Breast epithelium (tissue), 4 donors: ENCODE measurements at regions not wholly inside any gene's neighbourhood (a gene's known extent, or its start where the extent isn't known, plus 50 kb on each side); places are given as distances from the start of the nearest gene placed in this dataset.
"Not testable (repeated sequence)": the region's sequence is repeated elsewhere in the genome, so short reads cannot be mapped to it uniquely, and the experiment has no call there.

Source experiments
- DNase-seq, 2 donors: peaks; one replicate each; pipeline ENCODE4 v3.0.0-alpha.2; 2019; ENCODE audit warnings: low spot score in 2 of 2
- H3K27ac ChIP-seq, 2 donors: fragments of 200-600 bp; sonication (generic) in 1 of 2; one replicate each; pipeline ENCODE4 v1.5.1; 2016 to 2019; ENCODE audit warnings: mild to moderate bottlenecking in 1 of 2
- H3K27me3 ChIP-seq, 2 donors: fragments of 200-600 bp; sonication (generic) in 1 of 2; one replicate each; pipeline versions ENCODE4 v1.5.1 to v1.6.0; 2017 to 2019; ENCODE audit warnings: control low read depth in 1 of 2, mild to moderate bottlenecking in 1 of 2
- H3K36me3 ChIP-seq: fragments of 200-600 bp; one replicate; pipeline ENCODE4 v1.5.1; 2019
- H3K4me1 ChIP-seq, 2 donors: fragments of 200-600 bp; sonication (generic); one replicate each; pipeline ENCODE4 v1.5.1; 2016 to 2019; ENCODE audit warnings: control low read depth in 1 of 2
- H3K4me3 ChIP-seq, 3 donors: fragments of 200-600 bp; sonication (generic); 1 replicate in 2 of 3; 2 replicates in 1 of 3; pipeline ENCODE4 v1.5.1; 2016 to 2019; ENCODE audit warnings: mild to moderate bottlenecking in 3 of 3, moderate library complexity in 2 of 3
- H3K9me3 ChIP-seq, 2 donors: fragments of 200-600 bp; sonication (generic) in 1 of 2; one replicate each; pipeline ENCODE4 v1.5.1; 2016 to 2019; ENCODE audit warnings: control low read depth in 1 of 2
- POLR2A ChIP-seq: fragments of 450-650 bp; IDR thresholded peaks from one replicate; pipeline ENCODE4 v1.6.1; 2016; ENCODE audit warnings: antibody characterized with exemption, mild to moderate bottlenecking, moderate library complexity
- POLR2AphosphoS5 ChIP-seq, 3 donors: sonication (generic); formaldehyde crosslinking; IDR thresholded peaks; one replicate each; pipeline ENCODE4 v1.6.1; 2017; ENCODE audit warnings: antibody characterized with exemption in 3 of 3
- intact Hi-C: fragments of 100-400 bp; cut with DNase I; formaldehyde crosslinking; loops from one replicate; pipeline ENCODE4 v1.15.1; 2023; ENCODE audit warnings: low total_unique reads
- TF ChIP-seq, protein P1 (sequence below), 3 donors: fragments of 450-650 bp; IDR thresholded peaks; one replicate each; pipeline ENCODE4 v1.5.1; 2016 to 2017; ENCODE audit warnings: antibody characterized with exemption in 3 of 3, mild to moderate bottlenecking in 3 of 3, moderate library complexity in 3 of 3

- Histone ChIP-seq H3K36me3 (no peaks in the 10 kb centered on the region), H3K9me3 (no peaks in the 10 kb centered on the region), H3K27me3 (no peaks in the 10 kb centered on the region), H3K4me1 (no peaks in the 10 kb centered on the region), H3K4me3 (no peak overlapping the region), H3K27ac (no peak overlapping the region)
- intact Hi-C loops: no loop called here
- DNase-seq: no peak
- TF ChIP-seq POLR2AphosphoS5 (IDR thresholded peaks at IDR 0.05): no peak
- TF ChIP-seq, protein P1, sequence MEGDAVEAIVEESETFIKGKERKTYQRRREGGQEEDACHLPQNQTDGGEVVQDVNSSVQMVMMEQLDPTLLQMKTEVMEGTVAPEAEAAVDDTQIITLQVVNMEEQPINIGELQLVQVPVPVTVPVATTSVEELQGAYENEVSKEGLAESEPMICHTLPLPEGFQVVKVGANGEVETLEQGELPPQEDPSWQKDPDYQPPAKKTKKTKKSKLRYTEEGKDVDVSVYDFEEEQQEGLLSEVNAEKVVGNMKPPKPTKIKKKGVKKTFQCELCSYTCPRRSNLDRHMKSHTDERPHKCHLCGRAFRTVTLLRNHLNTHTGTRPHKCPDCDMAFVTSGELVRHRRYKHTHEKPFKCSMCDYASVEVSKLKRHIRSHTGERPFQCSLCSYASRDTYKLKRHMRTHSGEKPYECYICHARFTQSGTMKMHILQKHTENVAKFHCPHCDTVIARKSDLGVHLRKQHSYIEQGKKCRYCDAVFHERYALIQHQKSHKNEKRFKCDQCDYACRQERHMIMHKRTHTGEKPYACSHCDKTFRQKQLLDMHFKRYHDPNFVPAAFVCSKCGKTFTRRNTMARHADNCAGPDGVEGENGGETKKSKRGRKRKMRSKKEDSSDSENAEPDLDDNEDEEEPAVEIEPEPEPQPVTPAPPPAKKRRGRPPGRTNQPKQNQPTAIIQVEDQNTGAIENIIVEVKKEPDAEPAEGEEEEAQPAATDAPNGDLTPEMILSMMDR (IDR thresholded peaks at IDR 0.05): no peak
These were observed 587.5 kb upstream of the LCORL start for GRCh38 chr4:18608908-18609533.

- H3K27me3 ChIP-seq, intact Hi-C loops, H3K9me3 ChIP-seq, H3K27ac ChIP-seq, H3K4me1 ChIP-seq, H3K36me3 ChIP-seq, H3K4me3 ChIP-seq, DNase-seq: not testable (repeated sequence)
These were observed 581.1 kb upstream of the LCORL start for GRCh38 chr4:18602610-18603009.

DNA sequence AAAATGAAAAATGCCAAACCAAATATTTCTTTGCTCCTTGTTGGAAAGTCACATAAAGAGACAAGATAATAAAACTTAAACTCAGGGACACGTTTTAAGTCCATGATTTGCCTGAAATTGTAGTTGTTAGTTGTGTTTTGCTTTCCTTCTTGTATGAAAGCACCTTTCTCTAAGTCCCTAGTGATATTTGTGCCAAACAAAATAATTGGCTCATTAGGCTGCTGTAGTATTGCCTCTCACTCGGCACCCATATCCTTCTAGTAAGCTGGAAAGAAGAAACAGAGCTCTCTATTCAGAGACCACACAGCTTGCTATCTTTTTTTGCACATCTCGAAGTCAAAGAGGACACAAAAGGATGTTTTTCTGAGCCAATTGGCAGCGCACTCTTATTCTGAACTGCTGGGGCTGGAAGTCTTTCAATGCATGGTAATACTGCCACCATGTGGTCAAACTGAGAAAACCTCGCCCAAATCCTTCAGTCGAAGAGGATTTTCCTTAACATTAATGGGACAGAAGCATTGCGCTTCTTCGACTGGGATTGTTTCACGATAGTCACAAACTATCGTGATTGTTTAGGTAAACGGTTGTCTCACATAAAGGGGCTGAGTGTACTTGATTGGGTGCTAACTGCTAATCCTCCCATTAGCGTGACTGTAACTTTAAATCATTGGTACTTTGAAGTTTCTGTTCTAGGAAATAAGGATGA, 571.9 kb upstream of the LCORL start:
- TF ChIP-seq, protein P1 (IDR thresholded peaks at IDR 0.05): peak; percentile 40 to 83 (median 64)
- TF ChIP-seq POLR2AphosphoS5 (IDR thresholded peaks at IDR 0.05): no peak
- intact Hi-C loops: no loop called here
- no peaks in the 10 kb centered on the region for H3K36me3 ChIP-seq

GRCh38 chr4:18582841-18583240, 561.3 kb upstream of the LCORL start:
- Histone ChIP-seq H3K4me3 (no peak overlapping the region), H3K36me3 (no peaks in the 10 kb centered on the region), H3K4me1 (no peaks in the 10 kb centered on the region), H3K27me3 (no peaks in the 10 kb centered on the region), H3K9me3 (no peaks in the 10 kb centered on the region), H3K27ac (no peak overlapping the region)
- intact Hi-C loops: no loop called here
- DNase-seq: no peak
- TF ChIP-seq, protein P1 (IDR thresholded peaks at IDR 0.05): no peak
- TF ChIP-seq POLR2AphosphoS5 (IDR thresholded peaks at IDR 0.05) (no peak), POLR2A (no peak)

More for the DNA sequence above, 571.9 kb upstream of the LCORL start:
- H3K27ac ChIP-seq: no peak overlapping the region
- peak in 1 of 2 donors; percentile 37 for DNase-seq
- H3K9me3 ChIP-seq: no peaks in the 10 kb centered on the region
- no peak overlapping the region for H3K4me3 ChIP-seq
- H3K4me1 ChIP-seq: no peaks in the 10 kb centered on the region
- H3K27me3 ChIP-seq: peaks cover 0 to 4% of the 10 kb centered on the region in 2 donors

DNA sequence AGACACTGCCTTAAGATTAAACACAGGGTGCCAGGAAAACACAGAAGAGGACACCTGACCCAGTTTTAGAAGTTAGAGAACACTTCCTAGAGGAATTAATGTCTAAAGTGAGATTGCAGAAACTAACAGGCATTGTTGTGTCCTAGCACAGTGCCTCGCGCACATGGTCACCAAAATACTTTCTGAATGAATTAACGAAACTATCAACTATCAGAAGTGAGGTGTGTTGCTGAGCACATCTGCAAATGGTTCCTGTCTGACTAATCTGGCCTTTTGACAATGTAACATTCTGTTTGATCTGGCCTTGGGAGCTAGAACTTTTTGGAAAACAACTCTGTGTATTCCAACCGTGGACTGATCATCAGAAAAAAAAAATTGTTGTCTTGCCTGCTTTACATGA, 556.8 kb upstream of the LCORL start:
- H3K27ac ChIP-seq: no peak overlapping the region
- H3K36me3 ChIP-seq: no peaks in the 10 kb centered on the region
- no peaks in the 10 kb centered on the region for H3K27me3 ChIP-seq
- no peak for TF ChIP-seq POLR2A
- no peak for TF ChIP-seq POLR2AphosphoS5 (IDR thresholded peaks at IDR 0.05)
- TF ChIP-seq, protein P1 (IDR thresholded peaks at IDR 0.05): no peak
- intact Hi-C loops: no loop called here
- no peak overlapping the region for H3K4me3 ChIP-seq
- no peaks in the 10 kb centered on the region for H3K4me1 ChIP-seq
- H3K9me3 ChIP-seq: no peaks in the 10 kb centered on the region
- DNase-seq: no peak
